ENCODE measurements at regions not wholly inside any gene's neighbourhood (a gene's known extent, or its start where the extent isn't known, plus 50 kb on each side); places are given as distances from the start of the nearest gene placed in this dataset.

GRCh38 chr2:17422061-17422460 is 96.2 kb downstream of the RAD51AP2 start:
- intact Hi-C loops (cut with micrococcal nuclease; ENCODE audit: unreplicated experiment) (no loop called here), in situ Hi-C loops (cut with HindIII; ENCODE audit: low pct_unique_long_range_greater_than_20kb, low sequenced_read_pairs) (no loop called here)
- Histone ChIP-seq H3K36me3 (ENCODE audit: control insufficient read depth, insufficient read depth, low read length) (no peaks in the 10 kb centered on the region), H3K4me3 (ENCODE audit: low read depth in 2 of 2, low read length in 2 of 2) (no peak overlapping the region), H3K27me3 (ENCODE audit: control insufficient read depth, insufficient read depth, low read length) (no peaks in the 10 kb centered on the region), H3K9me3 (ENCODE audit: control insufficient read depth, insufficient read depth, low read depth, low read length) (no peaks in the 10 kb centered on the region), H3K27ac (ENCODE audit: low read length) (no peak overlapping the region), H3K4me1 (ENCODE audit: control insufficient read depth, insufficient read depth, low read length) (no peaks in the 10 kb centered on the region)
- ChIA-PET POLR2A (no interaction called here), CTCF (no interaction called here)
- ATAC-seq = no peak
- no peak for DNase-seq (ENCODE audit: low read depth, low spot score)
- no peak for TF ChIP-seq SIN3A (IDR thresholded peaks at IDR 0.05; ENCODE audit: borderline replicate concordance, insufficient read depth, low read depth, low read length)
- TF ChIP-seq CTCF (IDR thresholded peaks at IDR 0.05) = no peak
- BruUV-seq (replicated peaks) = no TSS peak

GRCh38 chr2:17416884-17417391 is 101.3 kb downstream of the RAD51AP2 start:
- POLR2A ChIA-PET = no interaction called here
- ATAC-seq (no peak), DNase-seq (ENCODE audit: low read depth, low spot score) (no peak)
- no TSS peak for BruUV-seq (replicated peaks)
- Histone ChIP-seq H3K4me1 (ENCODE audit: control insufficient read depth, insufficient read depth, low read length) (no peaks in the 10 kb centered on the region), H3K36me3 (ENCODE audit: control insufficient read depth, insufficient read depth, low read length) (no peaks in the 10 kb centered on the region), H3K27ac (ENCODE audit: low read length) (no peak overlapping the region), H3K4me3 (ENCODE audit: low read depth in 2 of 2, low read length in 2 of 2) (no peak overlapping the region), H3K9me3 (ENCODE audit: control insufficient read depth, insufficient read depth, low read depth, low read length) (0 out of 2 replicates have a peak, but pooled peaks cover 2% of the 10 kb centered on the region), H3K27me3 (ENCODE audit: control insufficient read depth, insufficient read depth, low read length) (no peaks in the 10 kb centered on the region)
- in situ Hi-C loops (cut with HindIII; ENCODE audit: low pct_unique_long_range_greater_than_20kb, low sequenced_read_pairs) = no loop called here
- TF ChIP-seq TCF7L2 (IDR thresholded peaks at IDR 0.05; ENCODE audit: low read depth, low read length) (no peak), CTCF (IDR thresholded peaks at IDR 0.05) (no peak), POLR2AphosphoS5 (IDR thresholded peaks at IDR 0.05; ENCODE audit: low read depth, low read length) (no peak), SIN3A (IDR thresholded peaks at IDR 0.05; ENCODE audit: borderline replicate concordance, insufficient read depth, low read depth, low read length) (no peak)
- TF ChIP-seq, protein P1, sequence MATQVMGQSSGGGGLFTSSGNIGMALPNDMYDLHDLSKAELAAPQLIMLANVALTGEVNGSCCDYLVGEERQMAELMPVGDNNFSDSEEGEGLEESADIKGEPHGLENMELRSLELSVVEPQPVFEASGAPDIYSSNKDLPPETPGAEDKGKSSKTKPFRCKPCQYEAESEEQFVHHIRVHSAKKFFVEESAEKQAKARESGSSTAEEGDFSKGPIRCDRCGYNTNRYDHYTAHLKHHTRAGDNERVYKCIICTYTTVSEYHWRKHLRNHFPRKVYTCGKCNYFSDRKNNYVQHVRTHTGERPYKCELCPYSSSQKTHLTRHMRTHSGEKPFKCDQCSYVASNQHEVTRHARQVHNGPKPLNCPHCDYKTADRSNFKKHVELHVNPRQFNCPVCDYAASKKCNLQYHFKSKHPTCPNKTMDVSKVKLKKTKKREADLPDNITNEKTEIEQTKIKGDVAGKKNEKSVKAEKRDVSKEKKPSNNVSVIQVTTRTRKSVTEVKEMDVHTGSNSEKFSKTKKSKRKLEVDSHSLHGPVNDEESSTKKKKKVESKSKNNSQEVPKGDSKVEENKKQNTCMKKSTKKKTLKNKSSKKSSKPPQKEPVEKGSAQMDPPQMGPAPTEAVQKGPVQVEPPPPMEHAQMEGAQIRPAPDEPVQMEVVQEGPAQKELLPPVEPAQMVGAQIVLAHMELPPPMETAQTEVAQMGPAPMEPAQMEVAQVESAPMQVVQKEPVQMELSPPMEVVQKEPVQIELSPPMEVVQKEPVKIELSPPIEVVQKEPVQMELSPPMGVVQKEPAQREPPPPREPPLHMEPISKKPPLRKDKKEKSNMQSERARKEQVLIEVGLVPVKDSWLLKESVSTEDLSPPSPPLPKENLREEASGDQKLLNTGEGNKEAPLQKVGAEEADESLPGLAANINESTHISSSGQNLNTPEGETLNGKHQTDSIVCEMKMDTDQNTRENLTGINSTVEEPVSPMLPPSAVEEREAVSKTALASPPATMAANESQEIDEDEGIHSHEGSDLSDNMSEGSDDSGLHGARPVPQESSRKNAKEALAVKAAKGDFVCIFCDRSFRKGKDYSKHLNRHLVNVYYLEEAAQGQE (IDR thresholded peaks at IDR 0.05; ENCODE audit: insufficient read depth in 1 of 2, low read depth in 2 of 2, low read length in 1 of 2) = no peak
- CTCF ChIA-PET = no interaction called here
- intact Hi-C loops (cut with micrococcal nuclease; ENCODE audit: unreplicated experiment) = no loop called here

All from Panc1 (cell line).